HG02943 (cell line): ENCODE measurements at regions not wholly inside any gene's neighbourhood (a gene's known extent, or its start where the extent isn't known, plus 50 kb on each side); places are given as distances from the start of the nearest gene placed in this dataset.
"Not testable (repeated sequence)": the region's sequence is repeated elsewhere in the genome, so short reads cannot be mapped to it uniquely, and the experiment has no call there.

ENCODE experiments used
- ATAC-seq: cut with Tn5 transposase; IDR thresholded peaks from one replicate; pipeline ENCODE4 v1.9.1; 2021; ENCODE audit warnings: mild to moderate bottlenecking, low read depth, moderate library complexity; ENCODE audit not compliant: unreplicated experiment

DNA sequence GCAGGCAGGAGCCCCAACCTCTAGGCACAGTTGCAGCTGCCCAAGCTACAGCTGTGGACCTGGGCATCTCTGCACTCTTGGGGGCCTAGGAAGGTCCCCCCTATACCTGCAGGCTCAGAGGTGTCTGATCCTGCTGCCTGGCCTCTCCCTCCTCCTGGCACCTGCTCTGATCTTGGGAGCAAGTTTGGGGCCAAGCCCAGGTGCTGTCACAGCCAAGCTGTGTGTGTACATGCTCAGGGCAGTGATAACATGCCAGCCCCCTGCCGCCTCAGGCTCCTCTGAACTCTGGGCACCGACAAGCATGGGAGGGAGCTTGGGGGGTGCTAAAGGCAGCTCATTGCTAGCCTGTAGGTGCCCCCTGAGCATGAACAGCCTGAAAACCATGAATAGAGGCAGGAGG lies 829.6 kb upstream of the VRK2 start:
- no peak for ATAC-seq

DNA sequence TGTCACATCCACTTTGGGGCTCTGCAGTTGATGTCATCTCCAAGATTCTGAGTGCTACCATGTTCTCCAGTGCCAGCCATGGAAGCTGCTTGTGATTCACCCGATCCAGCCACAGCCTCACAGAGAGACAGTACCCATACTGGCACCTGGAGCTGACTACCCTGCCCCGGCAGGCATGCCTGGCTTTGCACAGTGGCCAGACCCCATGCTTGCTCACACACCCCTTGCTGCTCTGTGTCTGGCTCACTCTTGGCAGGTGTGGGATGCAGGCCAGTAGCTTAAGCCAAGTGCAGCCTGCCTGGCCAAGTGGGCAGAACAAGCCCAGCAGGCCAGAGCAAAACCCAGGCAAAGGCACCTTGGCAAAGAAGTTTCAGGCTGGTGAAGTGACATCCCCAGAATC lies 828.4 kb upstream of the VRK2 start:
- ATAC-seq = no peak

DNA sequence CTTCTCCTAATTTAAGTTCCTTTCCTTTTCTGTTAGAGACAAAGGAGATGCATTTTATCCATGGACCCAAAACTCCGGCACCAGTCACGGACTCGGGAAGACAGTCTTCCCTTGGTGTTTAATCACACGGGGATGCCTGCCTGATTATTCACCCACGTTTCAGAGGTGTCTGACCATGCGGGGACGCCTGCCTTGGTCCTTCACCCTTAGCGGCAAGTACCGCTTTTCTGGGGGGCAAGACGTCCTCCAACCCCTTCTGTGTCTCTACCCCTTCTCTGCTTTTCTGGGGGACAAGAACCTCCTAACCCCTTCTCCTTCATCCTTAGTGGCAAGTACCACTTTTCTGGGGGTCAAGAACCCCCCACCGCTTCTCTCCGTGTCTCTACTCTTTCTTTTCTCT lies 816.9 kb upstream of the VRK2 start:
- not testable (repeated sequence) for ATAC-seq

DNA sequence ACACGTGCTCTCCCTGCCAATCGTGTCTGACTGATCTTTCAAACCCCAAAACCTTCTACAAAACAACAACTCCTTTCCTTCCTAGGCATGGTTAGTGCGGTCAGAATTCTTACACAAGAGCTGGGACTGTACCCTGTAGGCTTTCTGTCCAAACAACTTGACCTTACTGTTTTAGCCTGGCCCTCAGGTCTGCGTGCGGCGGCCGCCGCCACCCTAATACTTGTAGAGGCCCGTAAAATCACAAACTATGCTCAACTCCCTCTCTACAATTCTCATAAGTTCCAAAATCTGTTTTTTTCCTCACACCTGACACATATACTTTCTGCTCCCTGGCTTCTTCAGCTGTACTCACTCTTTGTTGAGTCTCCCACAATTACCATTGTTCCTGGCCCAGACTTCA lies 814.3 kb upstream of the VRK2 start:
- not testable (repeated sequence) for ATAC-seq

DNA sequence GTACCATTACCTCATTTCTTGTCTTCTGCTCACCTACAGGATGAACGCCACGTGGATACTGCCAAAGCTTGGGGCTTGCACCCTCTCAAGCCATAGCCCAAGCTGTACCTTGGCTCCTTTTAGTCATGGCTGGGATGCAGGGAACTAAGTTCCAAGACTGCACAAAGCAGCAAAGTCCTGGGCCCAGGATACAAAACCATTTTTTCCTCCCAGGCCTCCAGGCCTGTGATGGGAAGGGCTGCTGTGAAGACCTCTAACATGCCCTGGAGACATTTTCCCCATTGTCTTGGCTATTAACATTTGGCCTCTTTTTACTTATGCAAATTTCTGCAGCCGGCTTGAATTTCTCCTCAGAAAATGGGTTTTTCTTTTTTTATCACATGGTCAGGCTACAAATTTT lies 795.1 kb upstream of the VRK2 start:
- ATAC-seq = not testable (repeated sequence)

DNA sequence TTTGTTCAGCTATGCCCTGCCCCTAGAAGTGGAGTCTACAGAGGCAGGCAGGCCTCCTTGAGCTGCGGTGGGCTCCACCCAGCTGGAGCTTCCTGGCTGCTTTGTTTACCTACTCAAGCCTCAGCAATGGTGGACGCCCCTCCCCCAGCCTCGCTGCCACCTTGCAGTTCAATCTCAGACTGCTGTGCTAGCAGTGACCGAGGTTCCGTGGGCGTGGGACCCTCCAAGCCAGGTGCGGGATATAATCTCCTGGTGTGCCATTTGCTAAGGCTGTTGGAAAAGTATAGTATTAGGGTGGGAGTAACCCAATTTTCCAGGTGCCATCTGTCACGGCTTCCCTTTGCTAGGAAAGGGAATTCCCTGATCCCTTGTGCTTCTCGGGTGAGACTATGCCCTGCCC lies 770.2 kb upstream of the VRK2 start:
- ATAC-seq = not testable (repeated sequence)

DNA sequence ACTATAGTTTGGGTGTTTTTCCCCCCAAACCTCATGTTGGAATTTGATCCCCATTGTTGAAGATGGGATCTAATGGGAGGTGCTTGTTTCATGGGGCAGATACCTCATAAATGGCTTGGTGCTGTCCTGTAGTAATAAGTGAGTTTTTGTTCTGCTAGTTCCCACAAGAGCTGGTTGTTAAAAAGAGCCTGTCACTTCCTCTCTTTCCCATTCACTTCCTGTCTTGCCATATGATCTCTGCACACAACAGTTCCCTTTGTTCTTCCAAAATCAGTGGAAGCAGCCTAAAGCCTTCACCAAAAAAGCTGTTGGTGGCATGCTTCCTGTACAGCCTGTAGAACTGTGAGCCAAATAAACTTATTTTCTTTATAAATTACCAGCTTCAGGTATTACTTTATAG lies 768.2 kb upstream of the VRK2 start:
- no peak for ATAC-seq

DNA sequence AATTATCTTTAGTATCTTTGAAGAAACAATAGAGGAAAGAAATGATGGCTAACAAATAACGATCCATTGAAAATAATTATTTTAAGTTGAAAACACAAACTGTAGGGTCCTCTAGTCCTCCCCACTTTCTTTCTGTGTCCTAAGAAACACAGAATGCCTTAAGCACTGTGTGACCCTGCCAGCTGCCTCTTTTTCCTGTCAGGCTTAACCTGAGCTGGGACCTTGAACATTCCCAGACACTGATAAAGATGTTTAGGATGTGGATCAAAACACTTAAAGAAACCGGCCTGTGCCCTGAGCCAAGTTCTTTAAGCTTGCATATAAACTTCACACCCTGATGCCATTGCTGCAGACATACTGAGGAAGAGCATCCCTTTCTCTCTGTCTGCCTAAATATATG lies 755.4 kb upstream of the VRK2 start:
- ATAC-seq = no peak

DNA sequence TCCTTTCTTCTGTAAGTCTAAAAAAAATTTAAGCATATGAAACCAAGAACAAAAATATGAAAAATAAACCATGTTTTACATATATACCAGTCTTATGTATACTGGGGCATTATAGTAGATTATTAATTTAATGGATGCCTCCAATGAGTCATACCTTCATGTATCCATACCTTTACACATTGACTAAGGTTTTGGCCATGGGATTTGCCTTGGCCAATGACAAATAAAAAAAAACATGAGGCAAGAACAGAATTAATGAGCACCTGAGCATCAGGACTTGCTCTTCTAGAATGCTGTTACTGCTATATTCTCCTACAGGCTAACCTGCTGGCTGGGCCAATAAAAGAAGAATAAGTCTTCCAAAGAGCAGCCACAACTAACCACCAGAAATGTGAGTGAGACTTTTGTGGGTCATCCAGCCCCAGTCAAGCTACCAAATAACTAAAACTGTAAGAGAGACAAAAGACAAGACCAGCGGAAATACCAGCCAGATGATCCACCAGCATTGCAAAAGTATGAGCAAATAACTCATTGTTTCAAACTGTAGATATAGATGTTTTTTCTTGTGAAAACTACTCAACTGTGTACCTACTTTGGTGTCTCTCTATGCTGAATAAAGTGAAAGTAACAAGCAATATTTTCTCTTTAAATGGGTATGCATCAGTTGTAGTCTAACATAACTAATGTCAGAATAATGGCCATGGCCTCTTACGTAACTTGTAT lies 749.6 kb upstream of the VRK2 start:
- no peak for ATAC-seq

DNA sequence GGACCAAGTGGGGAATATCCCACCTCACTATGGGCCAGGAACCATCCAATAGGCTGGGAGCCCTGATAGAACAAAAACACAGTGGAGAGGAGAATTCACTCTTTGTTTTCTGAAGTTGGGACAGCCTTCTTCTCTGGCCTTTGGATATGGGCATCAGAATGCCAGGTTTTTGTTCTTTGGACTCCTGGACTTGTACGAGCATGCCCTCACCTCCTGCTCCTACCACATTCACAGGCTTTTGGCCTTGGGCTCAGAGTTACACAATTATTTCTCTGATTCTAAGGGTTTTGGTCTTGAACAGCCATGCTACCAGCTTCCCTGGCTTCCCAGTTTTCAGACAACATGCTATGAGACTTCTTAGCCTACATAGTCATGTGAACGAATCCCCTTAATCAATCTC lies 732.9 kb upstream of the VRK2 start:
- ATAC-seq = no peak

DNA sequence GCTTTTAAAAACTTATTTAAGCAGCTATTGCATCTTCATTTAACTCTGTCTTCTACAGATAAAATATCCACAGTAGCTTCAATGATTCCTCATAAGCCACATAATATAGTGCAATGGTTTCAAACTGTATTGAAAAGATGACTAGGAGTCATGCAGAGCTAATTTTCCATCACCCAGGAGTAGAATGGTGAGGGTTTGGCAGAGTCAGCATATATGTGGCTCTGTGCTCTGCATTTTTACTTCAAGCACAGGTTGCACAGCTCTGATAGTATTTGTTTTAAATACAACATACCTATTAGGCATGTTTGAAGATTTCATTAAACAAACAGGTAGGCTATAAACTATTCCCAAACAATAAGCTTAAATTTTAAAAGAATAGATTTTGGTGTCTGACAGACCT lies 731.9 kb upstream of the VRK2 start:
- no peak for ATAC-seq

DNA sequence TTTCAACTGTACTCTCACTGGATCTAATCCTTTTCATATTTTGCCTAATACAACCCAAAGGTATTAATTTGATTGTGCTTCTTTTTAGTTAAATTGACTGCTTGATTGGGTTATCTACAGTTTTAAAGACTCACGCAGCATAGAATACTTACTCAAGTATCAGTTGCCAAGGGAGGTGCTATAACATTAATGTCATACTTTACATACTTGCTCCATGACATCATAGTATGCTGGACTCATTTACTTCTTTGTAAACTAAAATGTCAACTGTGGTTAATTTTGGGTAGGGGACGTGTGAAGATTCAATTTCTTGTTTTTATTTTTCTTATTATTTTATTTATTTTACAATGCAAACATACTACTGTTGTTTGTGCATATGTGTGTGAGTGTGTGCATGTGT lies 716.2 kb upstream of the VRK2 start:
- no peak for ATAC-seq

DNA sequence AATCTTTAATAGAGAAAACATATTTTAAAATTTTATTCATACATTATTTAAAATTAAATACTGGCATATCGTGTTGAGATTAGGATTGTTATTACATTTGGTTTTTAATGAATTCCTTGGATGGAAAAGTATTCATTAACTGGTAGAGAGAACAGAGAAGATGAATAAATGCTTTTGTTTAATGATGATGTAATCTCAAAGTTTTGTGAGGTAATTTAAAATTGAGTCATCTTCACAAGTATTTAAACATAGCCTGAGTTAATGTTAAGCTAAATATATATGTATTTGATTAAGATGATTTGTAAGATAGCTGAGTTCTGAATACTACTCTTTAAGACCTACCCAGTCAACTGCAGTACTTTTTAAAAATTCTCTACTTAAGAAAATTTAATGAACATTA lies 713.4 kb upstream of the VRK2 start:
- ATAC-seq = no peak

DNA sequence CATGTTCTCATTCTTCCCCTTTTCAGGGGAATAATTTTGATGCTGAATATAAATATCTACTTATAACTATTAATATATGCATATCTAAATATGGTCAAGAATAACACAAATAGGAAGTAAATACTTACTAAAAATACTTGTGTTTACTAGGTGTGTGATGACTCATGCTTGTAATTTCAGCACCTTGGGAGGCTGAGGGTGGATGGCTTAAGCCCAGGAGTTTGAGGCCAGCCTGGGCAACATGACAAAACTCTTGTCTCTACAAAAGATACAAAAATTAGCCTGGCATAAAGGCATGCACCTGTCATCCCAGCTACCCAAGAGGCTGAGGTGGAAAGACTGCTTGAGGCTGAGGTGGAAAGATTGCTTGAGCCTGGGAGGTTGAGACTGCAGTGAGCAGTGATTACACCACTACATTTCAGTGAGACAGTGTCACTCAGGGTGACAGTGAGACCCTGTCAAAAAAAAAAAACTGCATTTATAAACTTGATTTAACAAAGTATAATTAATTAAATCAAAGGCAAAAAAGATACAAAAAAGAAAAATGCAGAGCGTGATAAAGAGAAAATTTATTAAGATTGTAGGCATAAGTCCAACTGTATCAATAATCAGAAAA lies 703.1 kb upstream of the VRK2 start:
- no peak for ATAC-seq

DNA sequence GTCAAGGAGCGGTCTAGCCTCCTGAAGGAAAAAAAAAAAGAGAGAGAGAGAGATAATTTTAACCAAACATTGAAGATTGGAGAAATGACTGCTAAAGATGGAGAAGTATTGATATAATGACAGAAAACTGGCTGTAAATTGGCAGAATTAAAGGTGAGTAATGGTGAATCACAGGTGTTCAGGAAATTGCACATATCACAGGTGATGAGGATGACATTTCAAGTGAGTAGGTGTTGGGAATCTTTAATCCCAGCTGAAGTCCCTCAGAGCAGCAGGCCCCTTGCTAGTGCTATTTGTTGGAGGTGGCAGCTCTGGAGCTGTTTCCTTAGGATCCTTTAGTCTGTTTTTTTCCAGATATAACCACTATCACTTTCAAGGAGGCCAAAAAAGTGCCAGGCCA lies 678.4 kb upstream of the VRK2 start:
- ATAC-seq = no peak

DNA sequence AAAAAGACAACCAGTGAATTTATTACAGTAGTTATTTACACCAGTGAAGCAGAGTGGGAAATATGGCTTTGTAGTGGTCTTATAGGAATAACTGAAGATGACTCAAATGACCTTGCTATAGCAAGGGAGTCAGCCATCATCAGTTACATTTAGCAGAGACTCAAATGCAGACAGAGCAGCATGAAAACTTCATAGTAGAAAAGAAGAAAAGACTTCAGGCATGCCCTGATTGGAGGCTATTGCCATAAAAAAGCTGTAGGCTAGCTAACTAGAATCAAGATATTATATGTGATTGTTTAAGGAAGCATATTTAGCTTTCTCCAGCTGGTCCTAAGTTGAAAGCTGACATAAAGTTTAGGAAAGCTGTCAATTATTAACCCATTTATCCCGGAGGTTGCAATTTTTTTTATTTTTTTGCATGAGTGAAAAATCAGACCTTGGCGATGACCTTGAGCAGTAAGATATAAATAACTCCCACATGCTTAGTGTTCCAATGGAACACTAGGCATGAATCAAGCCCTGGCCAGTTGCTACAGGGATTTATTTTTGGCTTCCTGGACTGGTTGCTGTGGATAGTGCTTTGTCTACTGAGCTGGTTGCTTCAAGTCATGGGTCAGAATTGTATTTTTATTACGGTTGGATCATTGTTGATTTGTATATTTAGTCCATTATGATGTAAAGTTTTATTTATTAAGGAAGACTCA lies 675.6 kb upstream of the VRK2 start:
- ATAC-seq = no peak

DNA sequence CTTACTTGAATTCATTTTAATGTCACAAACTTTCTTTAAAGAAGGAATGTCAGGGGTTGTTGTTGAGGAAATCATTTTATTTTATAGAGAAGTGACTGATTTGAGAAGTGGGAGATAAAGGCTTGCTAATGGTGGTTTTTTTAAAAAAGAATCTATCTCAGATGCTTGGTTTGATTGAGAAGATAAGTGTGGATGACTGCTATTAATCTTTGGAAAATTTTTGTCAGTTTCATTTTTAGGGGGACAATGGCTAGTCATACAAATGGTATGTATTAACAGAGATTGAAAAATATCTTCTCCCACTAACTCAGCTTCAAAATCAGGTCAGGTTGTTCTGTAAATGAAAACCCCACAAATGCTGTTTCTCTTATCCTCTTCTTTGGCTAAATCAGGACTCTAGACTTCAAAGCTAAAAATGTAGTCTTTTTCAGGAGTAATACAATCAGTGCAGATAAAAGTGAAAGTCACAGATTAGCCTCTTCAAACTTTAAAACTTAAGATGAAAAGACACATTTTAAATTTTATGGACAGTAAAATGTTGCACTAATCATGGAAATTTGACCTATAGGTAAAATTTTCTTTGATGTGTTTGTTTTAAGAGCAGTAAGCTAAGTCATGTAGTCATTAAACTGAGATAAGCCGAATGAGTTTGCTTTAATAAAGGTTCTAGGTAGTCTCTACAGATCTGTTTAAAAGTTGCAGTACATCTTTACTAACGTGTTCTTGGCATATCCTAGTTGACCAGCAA lies 674.2 kb upstream of the VRK2 start:
- ATAC-seq = no peak

DNA sequence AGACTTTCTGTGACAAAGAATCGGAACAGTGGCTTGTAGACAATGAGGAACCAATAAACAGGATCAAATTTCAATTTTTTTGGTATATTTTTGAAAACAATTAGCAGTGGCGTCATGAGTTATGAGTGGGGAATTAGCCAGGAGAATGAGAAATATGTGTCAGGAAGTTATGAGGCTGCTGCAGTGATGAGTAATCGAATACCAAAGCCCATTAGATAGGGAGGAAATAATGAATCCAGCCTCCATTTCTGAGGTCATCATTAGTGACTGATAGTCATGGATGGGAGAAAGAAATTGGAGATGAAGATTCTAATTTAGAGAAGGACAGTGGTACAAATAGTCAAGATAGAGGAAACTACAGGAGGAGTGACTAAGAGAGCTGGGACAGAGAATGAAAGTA lies 673.1 kb upstream of the VRK2 start:
- no peak for ATAC-seq

DNA sequence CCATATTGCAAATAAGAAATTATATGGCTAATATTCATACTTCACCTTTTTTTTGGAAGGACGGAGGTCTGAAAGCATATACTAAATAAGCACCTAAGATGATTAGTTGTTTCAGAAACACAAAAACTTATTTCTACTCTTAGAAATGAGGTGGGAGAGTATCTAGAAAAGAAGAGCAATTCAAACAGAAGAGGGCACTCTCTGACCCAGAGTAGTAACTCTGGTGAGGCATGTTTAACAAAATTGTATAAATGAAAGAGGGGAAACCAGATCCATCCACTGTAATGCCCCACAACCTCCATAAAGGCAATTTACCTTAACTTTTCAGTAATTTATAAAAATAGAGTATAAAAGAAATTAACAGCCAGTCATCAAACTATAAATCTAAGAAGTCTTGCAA lies 669.6 kb upstream of the VRK2 start:
- ATAC-seq = no peak

DNA sequence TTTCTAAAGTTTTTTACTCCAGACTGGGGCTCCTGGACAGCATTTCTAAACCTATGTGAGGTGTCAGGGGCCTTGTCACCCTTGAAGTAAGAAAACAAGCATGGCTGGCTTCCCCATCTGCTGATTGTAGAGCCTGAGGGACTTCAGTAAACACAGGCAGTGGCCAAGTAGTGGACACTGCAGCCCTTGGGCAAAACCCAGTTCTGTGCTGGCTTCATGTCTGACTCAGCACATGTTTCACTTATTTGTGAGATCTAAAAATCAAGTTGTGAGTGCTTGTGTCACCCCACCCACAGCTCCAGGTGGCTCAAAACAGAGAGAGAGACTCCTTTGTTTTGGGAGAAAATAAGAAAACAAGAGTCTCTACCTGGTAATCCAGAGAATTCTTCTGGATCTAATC lies 660.3 kb upstream of the VRK2 start:
- no peak for ATAC-seq

DNA sequence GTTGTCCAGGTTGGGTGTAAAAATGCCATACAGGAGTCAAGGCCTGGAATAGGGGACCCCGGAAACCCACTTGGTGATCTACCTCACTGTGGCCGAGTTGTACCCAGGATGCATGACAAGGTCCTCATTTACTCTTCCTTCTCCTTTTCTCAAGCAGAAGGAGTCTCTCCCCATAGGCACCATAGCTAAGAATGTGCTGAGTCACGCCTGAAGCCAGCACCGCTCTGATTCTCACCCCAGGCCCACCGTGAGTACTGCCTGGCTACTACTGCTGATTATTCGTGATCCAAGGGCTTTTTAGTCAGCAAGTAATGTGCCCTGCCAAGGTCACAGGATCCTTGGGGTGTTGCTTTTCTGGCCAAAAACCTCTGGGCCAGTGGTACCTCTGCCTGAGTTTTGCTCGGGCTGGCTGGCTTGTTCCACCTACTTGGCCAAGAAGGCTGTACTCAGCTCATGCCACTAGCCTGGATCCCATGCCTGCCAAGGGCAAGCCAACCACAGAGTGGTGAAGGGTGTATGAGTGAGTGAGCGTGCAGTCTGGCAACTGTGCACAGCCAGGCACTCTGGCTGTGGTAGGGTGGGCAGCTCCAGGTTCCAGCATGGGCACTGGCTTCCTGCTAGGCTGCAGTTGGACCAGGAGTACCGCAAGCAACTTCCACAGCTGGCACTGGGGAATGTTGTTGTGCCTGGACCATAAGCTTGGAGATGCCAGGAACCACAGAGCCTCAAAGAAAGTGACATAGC lies 650.1 kb upstream of the VRK2 start:
- ATAC-seq = no peak
